ENCODE measurements at regions not wholly inside any gene's neighbourhood (a gene's known extent, or its start where the extent isn't known, plus 50 kb on each side); places are given as distances from the start of the nearest gene placed in this dataset.
"Not testable (repeated sequence)": the region's sequence is repeated elsewhere in the genome, so short reads cannot be mapped to it uniquely, and the experiment has no call there.

DNA sequence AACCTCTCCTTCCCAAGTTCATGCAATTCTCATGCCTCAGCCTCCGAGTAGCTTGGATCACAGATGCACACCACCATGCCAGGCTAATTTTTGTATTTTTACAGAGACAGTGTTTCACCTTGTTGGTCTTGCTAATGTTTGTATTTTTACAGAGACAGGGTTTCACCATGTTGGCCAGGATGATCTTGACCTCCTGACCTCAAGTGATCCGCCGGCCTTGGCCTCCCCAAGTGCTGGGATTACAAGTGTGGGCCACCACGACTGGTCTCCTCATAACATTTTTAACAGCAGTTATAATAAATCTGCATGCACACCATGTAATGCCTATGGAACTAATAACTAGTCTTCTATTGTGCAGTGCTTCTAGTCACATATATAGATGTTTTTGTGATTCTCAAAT, 123.8 kb upstream of the VKORC1L1 start:
- intact Hi-C loops (cut with DNase I): no loop called here
- H3K9ac ChIP-seq (ENCODE audit: low read depth in 2 of 2, low read length in 2 of 2): no peak overlapping the region
- H3K27me3 ChIP-seq: no peaks in the 10 kb centered on the region
- TF ChIP-seq, protein P1, sequence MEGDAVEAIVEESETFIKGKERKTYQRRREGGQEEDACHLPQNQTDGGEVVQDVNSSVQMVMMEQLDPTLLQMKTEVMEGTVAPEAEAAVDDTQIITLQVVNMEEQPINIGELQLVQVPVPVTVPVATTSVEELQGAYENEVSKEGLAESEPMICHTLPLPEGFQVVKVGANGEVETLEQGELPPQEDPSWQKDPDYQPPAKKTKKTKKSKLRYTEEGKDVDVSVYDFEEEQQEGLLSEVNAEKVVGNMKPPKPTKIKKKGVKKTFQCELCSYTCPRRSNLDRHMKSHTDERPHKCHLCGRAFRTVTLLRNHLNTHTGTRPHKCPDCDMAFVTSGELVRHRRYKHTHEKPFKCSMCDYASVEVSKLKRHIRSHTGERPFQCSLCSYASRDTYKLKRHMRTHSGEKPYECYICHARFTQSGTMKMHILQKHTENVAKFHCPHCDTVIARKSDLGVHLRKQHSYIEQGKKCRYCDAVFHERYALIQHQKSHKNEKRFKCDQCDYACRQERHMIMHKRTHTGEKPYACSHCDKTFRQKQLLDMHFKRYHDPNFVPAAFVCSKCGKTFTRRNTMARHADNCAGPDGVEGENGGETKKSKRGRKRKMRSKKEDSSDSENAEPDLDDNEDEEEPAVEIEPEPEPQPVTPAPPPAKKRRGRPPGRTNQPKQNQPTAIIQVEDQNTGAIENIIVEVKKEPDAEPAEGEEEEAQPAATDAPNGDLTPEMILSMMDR (IDR thresholded peaks at IDR 0.05): no peak
- H3K27ac ChIP-seq: no peak overlapping the region
- H3K4me1 ChIP-seq: peaks cover 8% of the 10 kb centered on the region
- H3K4me3 ChIP-seq: no peak overlapping the region
- H3K9me3 ChIP-seq: no peaks in the 10 kb centered on the region
- no peak for DNase-seq
- no peaks in the 10 kb centered on the region for H3K36me3 ChIP-seq

DNA sequence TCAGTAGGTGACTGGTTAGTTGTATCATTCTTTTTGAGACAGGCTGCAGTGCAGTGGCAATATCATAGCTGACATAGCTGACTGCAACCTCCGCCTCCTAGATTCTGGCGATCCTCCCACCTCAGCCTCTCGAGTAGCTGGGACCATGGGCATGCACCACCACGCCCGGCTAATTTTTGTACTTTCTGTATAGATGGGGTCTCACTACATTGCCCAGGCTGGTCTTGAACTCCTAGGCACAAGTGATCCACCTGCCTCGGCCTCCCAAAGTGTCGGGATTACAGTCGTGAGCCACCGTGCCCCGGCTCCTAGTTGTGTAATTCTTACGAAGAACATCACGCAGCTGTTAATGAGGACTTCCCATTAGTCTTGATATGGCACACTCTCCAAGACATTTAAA, 123.4 kb upstream of the VKORC1L1 start:
- intact Hi-C loops (cut with DNase I): no loop called here
- H3K4me1 ChIP-seq: peaks cover 8% of the 10 kb centered on the region
- no peaks in the 10 kb centered on the region for H3K36me3 ChIP-seq
- DNase-seq: no peak
- H3K9me3 ChIP-seq: no peaks in the 10 kb centered on the region
- no peak overlapping the region for H3K4me3 ChIP-seq
- no peak overlapping the region for H3K9ac ChIP-seq (ENCODE audit: low read depth in 2 of 2, low read length in 2 of 2)
- TF ChIP-seq, protein P1 (IDR thresholded peaks at IDR 0.05): no peak
- no peak overlapping the region for H3K27ac ChIP-seq
- H3K27me3 ChIP-seq: no peaks in the 10 kb centered on the region

DNA sequence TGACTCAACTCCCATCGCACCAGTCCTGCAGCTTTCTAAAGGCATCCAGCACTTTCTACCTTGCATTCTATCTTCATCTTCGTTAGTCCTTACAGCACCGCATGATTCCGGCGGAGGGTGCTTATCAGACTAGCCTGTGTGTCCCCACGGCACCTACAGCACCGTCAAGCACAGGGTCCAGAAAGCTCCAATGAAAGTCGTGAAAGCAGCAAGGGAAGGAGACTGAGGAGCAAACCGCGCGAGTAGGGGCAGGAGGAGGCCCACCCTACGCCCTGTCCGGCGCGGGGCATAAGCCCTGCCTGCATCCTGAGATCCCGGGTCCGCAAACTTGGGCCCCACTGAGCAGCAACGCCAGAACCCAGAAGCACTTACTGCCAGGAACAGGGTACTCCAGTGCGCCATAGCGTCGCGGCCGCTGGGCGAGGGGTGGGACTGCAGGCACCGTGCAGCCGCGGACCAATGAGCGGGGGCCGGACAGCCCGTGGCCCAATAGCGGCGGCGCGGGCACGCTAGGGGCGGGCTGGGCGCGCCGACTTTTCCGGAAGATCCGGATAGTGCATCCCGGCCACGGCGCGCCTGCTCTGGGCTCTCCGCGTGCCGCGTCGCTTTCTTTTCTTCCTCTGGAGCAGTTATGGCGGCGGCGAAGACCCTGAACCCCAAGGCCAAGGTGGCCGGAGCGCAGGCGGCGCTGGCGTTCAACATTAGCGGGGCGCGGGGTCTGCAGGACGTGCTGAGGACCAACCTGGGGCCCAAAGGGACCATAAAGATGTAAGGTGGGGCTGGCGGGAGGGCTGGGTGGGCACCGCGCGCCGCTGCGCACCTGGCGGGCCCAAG, 122.1 kb upstream of the VKORC1L1 start:
- no peaks in the 10 kb centered on the region for H3K9me3 ChIP-seq
- peak overlapping the region; percentile 64 for H3K4me3 ChIP-seq
- H3K36me3 ChIP-seq: no peaks in the 10 kb centered on the region
- intact Hi-C loops (cut with DNase I): no loop called here
- H3K9ac ChIP-seq (ENCODE audit: low read depth in 2 of 2, low read length in 2 of 2): peak overlapping the region; percentile 83 to 98
- peak; percentile 93 for DNase-seq
- peak overlapping the region; percentile 88 for H3K27ac ChIP-seq
- no peaks in the 10 kb centered on the region for H3K27me3 ChIP-seq
- peaks cover 8% of the 10 kb centered on the region for H3K4me1 ChIP-seq
- TF ChIP-seq, protein P1 (IDR thresholded peaks at IDR 0.05): no peak

DNA sequence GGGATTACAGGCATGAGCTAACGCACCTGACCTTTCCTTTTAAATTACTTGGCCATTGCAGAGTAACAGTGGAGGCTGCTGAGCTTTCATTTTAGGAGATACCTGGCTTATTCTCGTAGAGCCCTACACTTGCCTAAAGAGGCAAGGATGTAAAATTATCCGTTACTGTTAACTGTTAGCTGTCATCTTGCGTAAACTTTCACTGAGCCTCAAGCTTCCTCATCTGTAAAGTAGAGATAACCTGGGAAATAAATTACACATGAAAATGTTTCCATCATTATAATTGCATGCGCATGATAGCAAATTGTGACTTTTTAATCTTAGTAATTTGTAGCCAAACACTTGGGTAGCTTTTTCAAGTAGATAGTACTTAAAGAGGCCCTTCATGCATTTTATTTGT, 118.8 kb upstream of the VKORC1L1 start:
- H3K4me3 ChIP-seq; H3K4me1 ChIP-seq; H3K9me3 ChIP-seq; H3K27ac ChIP-seq; H3K36me3 ChIP-seq; DNase-seq; H3K9ac ChIP-seq (ENCODE audit: low read depth in 2 of 2, low read length in 2 of 2); intact Hi-C loops (cut with DNase I); H3K27me3 ChIP-seq: not testable (repeated sequence)

DNA sequence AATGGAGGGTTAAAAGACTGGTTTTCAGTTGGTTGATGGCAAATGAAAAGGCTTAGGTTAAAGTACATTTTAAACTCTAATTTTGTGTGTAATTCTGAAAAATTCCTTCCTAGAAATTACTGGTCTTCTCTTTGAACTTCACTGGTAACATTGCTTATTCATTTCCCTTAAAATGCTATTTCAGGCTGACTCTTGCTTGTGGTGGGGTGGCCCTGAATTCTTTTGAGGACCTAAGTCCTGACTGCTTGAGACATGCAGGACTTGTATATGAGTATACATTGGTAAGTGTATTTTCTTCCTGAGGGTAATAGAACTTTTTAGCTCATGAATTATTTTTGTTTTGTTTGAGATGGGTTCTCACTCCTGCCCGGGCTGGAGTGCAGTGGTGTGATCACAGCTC, 113.9 kb upstream of the VKORC1L1 start:
- DNase-seq; H3K9ac ChIP-seq (ENCODE audit: low read depth in 2 of 2, low read length in 2 of 2); H3K9me3 ChIP-seq; intact Hi-C loops (cut with DNase I); H3K4me1 ChIP-seq; H3K36me3 ChIP-seq; H3K27ac ChIP-seq; H3K27me3 ChIP-seq; H3K4me3 ChIP-seq: not testable (repeated sequence)

DNA sequence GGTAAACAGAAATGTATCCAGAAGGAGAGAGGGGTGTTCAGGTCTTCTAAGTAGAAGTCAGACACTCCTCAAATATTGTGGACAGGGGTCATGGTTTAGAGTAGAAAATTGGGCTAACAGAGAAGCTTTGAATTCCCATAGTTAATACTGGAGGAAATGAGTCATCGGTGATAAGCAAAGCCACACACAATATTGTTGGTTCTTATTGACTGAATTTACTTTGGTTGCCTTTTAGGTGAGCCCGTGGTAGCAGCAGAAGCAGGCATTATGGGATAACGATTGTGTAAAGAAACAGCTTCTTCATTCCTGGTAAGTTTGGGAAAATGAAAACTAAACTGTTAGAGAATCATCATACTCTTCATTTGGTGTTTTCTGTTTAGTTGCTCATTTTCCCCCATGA, 110.2 kb upstream of the VKORC1L1 start:
- H3K9ac ChIP-seq (ENCODE audit: low read depth in 2 of 2, low read length in 2 of 2); intact Hi-C loops (cut with DNase I); H3K4me1 ChIP-seq; H3K36me3 ChIP-seq; DNase-seq; H3K27ac ChIP-seq; H3K27me3 ChIP-seq; H3K9me3 ChIP-seq; H3K4me3 ChIP-seq: not testable (repeated sequence)

DNA sequence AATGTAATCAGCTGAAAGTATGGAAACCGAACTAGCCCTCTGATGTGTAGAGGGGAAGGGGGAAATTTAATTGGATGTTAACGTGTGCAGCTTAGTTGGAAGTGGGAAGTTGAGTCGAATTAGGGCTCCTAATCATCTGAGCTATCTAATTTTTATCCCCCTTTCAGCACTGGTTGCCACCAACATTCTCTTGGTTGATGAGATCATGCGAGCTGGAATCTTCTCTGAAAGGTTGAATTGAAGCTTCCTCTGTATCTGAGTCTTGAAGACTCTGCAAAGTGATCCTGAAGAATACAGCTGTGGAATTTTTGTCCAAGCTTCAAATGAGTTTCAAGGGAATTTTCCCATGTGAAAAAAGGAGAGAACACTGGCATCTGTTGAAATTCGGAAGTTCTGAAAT, 109.8 kb upstream of the VKORC1L1 start:
- H3K9me3 ChIP-seq; H3K4me3 ChIP-seq; H3K9ac ChIP-seq (ENCODE audit: low read depth in 2 of 2, low read length in 2 of 2); H3K27ac ChIP-seq; H3K4me1 ChIP-seq; H3K36me3 ChIP-seq; intact Hi-C loops (cut with DNase I); H3K27me3 ChIP-seq; DNase-seq: not testable (repeated sequence)

DNA sequence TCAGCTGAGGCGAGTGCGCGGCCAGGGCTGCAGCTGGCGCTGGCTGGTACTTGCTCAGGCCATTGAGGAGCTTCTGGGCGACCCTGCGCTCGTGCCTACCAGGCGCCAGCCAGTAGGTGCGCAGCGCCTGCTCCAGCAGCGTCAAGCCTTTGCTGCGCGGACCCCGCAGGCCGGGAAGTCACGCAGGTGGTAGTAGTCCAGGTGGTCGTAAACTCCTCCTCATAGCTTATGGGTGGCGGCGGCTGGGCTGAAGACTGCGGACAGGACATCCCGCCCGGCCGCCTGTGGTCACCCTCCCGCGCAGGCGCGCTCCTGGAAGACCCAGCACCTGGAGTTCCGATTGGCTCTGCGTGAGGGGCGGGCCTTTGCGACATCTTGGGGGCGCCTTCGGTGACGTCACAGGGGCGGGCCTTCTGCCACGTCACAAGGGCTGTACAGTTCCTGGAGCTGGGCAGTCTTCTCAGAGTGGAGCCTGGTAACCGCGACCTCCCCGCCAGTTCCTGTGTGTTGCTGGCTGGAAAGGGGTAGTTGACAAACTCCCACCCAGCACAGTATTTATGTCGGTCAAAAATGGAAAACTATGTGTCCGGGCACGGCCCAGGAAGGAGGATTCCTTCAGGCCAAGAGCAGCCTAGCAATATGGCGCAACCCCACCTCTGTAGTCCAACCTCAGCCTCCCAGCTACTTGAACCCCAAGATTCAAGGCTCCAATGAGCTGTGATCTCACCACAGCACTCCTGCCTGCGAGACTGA, 102.2 kb upstream of the VKORC1L1 start:
- peak overlapping the region; percentile 88 for H3K4me3 ChIP-seq
- DNase-seq: peak; percentile 97
- intact Hi-C loops (cut with DNase I); H3K27me3 ChIP-seq; H3K9me3 ChIP-seq; H3K4me1 ChIP-seq; H3K36me3 ChIP-seq: not testable (repeated sequence)
- peak overlapping the region; percentile 81 for H3K27ac ChIP-seq
- H3K9ac ChIP-seq (ENCODE audit: low read depth in 2 of 2, low read length in 2 of 2): peak overlapping the region; percentile 58 to 75

DNA sequence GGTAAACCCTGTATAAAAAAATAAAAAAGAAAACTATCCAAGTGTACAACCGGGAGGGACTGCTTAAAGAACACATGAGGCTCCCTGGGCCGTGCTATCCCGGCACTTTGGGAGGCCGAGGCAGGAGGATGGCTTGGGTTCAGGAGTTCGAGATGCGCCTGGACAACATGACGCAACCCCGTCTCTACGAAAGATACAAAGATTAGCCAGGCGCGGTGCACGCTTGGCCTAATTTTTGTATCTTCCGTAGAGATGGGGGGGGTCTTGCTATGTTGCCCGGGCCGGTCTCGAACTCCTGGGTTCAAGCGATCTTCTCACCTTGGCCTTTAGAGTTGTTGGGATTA, 101.7 kb upstream of the VKORC1L1 start:
- H3K36me3 ChIP-seq; DNase-seq; H3K27me3 ChIP-seq; H3K4me1 ChIP-seq; H3K9me3 ChIP-seq; intact Hi-C loops (cut with DNase I): not testable (repeated sequence)
- H3K4me3 ChIP-seq: peak overlapping the region; percentile 88
- H3K9ac ChIP-seq (ENCODE audit: low read depth in 2 of 2, low read length in 2 of 2): peak overlapping the region; percentile 26 to 63
- H3K27ac ChIP-seq: peak overlapping the region; percentile 81

DNA sequence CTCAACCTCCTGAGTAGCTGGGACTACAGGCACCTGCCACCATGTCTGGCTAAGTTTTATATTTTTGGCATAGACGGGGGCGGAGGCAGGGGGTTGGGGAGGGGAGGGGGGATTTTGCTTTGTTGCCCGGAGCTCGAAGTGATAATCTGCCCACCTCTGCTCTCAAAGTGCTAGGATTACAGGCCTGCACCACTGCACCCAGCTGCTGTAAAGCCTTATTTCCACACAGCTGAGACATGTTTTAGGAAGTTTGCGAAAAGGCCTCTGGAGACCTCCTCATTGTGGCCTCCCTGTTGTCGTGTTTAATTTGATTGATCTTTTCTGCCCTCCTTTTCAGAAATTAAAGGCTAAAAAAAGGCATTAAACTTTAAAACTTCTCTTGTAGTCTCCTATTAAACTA, 96.2 kb upstream of the VKORC1L1 start:
- H3K9ac ChIP-seq (ENCODE audit: low read depth in 2 of 2, low read length in 2 of 2); H3K4me1 ChIP-seq; H3K36me3 ChIP-seq; H3K9me3 ChIP-seq; H3K27me3 ChIP-seq; H3K27ac ChIP-seq; intact Hi-C loops (cut with DNase I); DNase-seq; H3K4me3 ChIP-seq: not testable (repeated sequence)

All from colonic mucosa (tissue), 4 donors.